GM23248 (cell line): ENCODE measurements at regions not wholly inside any gene's neighbourhood (a gene's known extent, or its start where the extent isn't known, plus 50 kb on each side); places are given as distances from the start of the nearest gene placed in this dataset.

Experiments used
- EZH2 ChIP-seq: fragments of 200-600 bp; sonication (generic); IDR thresholded peaks from 2 replicates; pipeline ENCODE4 v1.6.1; 2018; ENCODE audit warnings: antibody characterized with exemption, mild to moderate bottlenecking; ENCODE audit not compliant: insufficient read depth, poor library complexity, severe bottlenecking
- EZH2phosphoT487 ChIP-seq: fragments of 200-600 bp; sonication (generic); IDR thresholded peaks from 2 replicates; pipeline ENCODE4 v1.6.1; 2018; ENCODE audit warnings: antibody characterized with exemption, moderate library complexity, mild to moderate bottlenecking, low read depth; ENCODE audit not compliant: insufficient read depth

- TF ChIP-seq EZH2 (no peak), EZH2phosphoT487 (no peak)
Measured at GRCh38 chr3:102662498-102662772, 227.6 kb downstream of the ZPLD1 start.
